ENCODE measurements at regions not wholly inside any gene's neighbourhood (a gene's known extent, or its start where the extent isn't known, plus 50 kb on each side); places are given as distances from the start of the nearest gene placed in this dataset.
"Not testable (repeated sequence)": the region's sequence is repeated elsewhere in the genome, so short reads cannot be mapped to it uniquely, and the experiment has no call there.

- in situ Hi-C loops (cut with MboI; ENCODE audit: low sequenced_read_pairs), result no loop called here
Observed at GRCh38 chr1:200258447-200259375, 151.1 kb downstream of the ZNF281 start.

DNA sequence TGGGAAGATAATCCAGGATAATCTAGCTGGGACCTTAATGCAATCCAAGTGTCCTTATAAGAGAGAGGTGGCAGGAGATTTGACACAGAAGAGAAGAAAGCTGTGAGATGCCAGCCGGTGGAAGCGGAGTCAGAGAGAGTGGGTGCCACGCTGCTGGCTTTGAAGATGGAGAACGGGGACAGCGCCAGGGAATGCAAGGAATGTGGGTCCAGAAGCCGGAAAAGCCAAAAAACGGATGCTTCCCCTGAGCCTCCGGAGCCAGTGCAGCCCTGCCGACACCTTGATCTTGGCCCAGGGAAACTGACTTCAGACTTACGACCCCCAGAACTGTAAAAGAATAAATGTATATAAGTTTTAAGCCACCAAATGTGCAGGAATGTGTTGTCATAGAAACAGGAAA lies 152.6 kb downstream of the ZNF281 start:
- in situ Hi-C loops (cut with MboI; ENCODE audit: low sequenced_read_pairs), result no loop called here

DNA sequence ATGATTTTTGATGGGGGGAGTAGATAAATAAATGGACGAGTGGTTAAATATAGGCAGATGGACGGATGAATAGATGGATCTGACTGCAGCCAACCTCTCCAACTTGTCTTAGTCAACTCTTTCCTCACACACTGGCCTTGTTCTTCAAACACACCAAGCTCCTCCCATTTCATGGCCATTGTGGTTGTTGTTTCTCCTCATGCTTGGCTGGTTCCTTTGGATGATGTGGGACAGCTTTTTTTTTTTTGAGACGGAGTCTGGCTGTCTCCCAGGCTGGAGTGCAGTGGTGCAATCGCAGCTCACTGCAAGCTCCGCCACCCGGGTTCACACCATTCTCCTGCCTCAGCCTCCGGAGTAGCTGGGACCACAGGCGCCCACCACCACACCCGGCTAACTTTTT lies 155.2 kb downstream of the ZNF281 start:
- in situ Hi-C loops (cut with MboI; ENCODE audit: low sequenced_read_pairs), result not testable (repeated sequence)

DNA sequence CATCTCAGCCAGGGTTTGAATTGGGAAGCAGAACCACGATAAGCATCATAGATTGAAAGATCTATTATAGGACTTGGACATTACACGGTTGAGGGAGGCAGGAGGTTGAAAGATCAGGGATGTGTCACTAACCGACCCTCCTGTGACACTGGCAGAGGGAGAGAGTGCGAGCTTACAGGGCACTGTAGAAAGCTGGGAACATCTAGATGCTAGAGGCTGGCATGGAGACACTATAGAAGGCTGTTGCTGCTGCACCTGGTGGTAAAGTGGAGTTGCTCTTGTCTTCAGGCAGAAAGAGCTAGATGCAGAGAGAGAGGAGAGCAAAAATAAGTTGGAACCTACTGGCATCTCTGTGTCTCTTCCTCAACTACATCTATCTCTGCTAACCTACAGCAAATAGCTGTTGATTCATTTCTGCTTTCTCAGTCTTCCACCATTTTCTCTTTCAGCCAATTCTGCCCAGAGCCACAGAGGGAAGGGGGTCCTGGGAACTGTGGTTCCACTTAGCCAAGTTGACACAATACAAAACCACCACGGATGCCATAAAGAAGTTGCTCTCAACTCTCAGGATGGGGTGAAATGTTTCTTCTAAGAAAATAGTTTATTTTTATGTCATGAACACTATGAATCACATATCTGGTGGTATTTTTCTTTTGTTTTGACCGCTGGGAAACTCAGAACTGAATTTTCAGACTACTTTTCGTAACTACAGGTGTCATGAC lies 155.9 kb downstream of the ZNF281 start:
- in situ Hi-C loops (cut with MboI; ENCODE audit: low sequenced_read_pairs), result no loop called here

DNA sequence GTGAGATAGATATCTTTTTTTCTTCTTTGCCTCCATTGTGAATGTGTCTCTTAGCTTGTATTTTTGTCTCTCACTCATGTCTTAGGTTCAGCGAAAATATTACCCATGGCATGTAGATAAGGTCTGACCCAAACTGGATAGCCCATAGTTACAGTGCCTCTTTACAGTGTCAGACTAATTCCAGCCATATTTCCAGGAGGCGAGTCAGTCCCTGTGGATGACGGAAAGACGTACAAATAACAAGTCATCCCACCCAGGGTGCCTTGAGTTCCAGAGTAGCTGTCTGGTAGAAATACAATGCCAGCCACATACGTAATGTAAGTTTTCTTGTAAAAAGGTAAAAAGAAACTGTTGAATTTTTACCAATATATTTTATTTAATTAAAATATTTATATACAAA lies 157.3 kb downstream of the ZNF281 start:
- in situ Hi-C loops (cut with MboI; ENCODE audit: low sequenced_read_pairs), result no loop called here

DNA sequence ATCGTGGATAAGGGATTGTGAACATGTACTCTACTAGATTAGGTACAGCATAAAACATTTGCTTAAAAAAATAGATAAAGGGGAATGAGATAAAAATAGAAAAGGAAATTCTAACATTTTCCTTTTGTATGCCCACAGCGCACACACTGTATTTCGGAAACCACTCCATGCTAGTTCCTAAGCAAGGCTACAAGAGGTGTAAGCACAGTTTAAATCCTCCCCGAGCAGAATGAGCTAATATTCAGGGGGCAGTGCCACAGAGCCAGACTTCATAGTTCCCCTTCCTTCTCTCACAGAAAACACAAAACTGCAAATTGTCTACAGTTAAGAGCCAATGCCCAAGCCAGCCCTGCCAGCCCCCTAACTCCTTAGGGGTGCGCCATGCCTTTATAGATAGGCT lies 159.4 kb downstream of the ZNF281 start:
- in situ Hi-C loops (cut with MboI; ENCODE audit: low sequenced_read_pairs), result no loop called here

GRCh38 chr1:200248541-200248940 lies 161.3 kb downstream of the ZNF281 start:
- in situ Hi-C loops (cut with MboI; ENCODE audit: low sequenced_read_pairs), result no loop called here

DNA sequence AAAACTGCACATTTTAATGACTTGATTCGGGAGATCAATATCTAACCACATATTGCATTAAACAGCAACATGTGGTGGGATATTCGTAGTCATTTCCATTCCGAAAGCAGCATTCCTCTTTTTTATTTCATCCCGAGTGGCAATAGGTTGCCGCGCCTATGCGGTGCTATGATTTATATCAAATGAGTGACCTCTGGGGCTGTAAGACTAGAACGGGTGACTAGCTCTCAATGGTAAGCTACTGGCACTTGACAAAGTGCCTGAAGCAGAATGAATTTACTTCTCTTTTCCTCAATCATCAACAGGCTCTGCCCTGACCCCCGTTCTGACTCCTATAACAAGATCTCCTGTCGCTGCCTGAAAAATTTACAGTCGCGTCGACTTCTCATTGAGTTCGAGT lies 162.3 kb downstream of the ZNF281 start:
- in situ Hi-C loops (cut with MboI; ENCODE audit: low sequenced_read_pairs), result no loop called here

DNA sequence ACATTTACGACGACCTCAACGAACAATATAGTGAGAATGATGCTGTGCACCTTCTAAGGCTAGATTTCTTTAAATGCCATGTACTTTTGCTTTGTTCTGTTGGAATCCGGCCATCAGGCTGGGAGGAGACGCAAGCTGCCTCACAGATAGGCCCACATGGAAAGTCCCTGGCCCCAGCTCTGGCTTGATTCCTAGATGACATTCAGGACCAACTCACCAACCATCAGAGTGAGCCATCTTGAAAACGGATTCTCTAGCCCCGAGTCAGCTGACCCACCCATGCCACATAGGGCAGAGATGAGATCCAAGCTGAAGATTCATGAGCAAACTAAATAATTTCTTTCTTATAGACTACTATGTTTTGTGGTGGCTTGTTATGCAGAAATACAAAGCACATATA lies 164.4 kb downstream of the ZNF281 start:
- in situ Hi-C loops (cut with MboI; ENCODE audit: low sequenced_read_pairs), result no loop called here

DNA sequence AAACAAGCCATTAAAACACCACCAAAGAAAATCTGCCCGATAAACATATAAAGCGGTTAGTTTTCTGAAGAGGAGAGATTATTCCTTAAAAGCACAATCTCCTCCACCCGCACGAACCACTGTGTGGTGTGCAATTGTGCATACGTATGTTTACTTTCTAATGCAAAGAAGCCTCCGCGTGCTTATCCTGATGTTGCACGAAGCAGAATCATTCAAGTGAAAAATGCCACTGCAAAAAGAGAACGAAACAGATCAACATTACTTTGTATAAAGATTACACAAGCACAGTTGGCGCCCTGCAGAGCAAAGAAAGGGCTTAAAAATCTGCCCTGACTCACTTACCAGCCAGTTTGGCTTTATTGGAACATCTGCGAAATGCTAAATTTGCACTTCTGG lies 166.8 kb downstream of the ZNF281 start:
- in situ Hi-C loops (cut with MboI; ENCODE audit: low sequenced_read_pairs), result no loop called here

GRCh38 chr1:200242110-200243041 lies 167.5 kb downstream of the ZNF281 start:
- in situ Hi-C loops (cut with MboI; ENCODE audit: low sequenced_read_pairs), result no loop called here

DNA sequence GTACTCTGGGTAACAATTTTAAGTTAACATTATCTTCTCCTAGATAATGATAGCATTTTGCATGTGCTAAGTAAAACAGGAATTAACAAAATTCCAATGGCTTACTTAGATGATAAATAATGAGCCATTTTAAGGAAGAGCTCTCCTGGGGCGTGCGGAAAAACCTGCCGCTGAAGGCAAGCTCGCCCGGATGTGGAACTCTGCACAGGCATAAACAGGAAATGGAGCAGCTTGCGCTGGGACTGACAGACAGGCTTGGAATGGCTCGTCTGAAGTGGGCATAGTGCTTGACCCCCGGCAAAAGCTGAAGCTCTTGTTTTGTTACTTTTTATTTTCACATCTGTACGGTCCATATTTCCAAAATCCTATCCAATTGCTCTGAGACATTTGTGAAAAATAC lies 169.2 kb downstream of the ZNF281 start:
- in situ Hi-C loops (cut with MboI; ENCODE audit: low sequenced_read_pairs), result no loop called here

DNA sequence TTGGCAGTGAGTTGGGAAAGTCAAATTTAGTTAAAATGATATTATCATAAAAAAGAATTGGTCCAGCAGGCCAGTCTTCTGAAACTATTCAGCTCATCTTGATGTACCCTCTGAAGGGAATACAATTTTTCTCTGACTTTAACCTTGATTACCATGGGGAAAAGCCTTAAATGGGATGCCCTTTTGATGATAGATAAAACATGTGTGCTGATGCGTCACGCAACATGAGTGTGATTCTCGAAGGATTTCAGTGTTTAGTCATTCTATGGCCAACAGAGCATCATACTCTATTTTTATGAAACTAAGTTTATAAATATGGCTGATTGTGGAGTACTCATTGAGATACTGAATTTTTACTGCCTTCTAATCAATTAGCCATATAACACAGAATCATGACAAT lies 171.5 kb downstream of the ZNF281 start:
- in situ Hi-C loops (cut with MboI; ENCODE audit: low sequenced_read_pairs), result no loop called here

DNA sequence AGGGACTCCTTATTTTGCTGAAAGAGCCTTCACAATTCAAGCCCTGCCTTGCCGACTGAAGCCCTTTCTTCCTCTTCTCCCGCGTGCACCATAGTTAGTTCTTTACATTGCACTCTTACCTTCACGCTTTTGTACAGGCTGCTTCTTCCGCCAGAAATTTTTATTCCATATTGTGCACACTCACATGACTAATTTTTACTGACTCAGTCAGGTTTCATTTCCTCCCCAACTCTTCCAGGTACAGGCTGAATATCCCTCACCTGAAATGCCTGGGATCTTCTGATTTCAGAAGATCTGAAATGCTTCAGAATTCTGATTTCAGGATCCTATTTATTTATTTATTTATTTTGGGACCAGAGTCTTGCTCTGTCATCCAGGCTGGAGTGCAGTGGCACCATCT lies 172.8 kb downstream of the ZNF281 start:
- in situ Hi-C loops (cut with MboI; ENCODE audit: low sequenced_read_pairs), result no loop called here

- in situ Hi-C loops (cut with MboI; ENCODE audit: low sequenced_read_pairs), result no loop called here
Observed at GRCh38 chr1:200234938-200235337, 174.9 kb downstream of the ZNF281 start.

DNA sequence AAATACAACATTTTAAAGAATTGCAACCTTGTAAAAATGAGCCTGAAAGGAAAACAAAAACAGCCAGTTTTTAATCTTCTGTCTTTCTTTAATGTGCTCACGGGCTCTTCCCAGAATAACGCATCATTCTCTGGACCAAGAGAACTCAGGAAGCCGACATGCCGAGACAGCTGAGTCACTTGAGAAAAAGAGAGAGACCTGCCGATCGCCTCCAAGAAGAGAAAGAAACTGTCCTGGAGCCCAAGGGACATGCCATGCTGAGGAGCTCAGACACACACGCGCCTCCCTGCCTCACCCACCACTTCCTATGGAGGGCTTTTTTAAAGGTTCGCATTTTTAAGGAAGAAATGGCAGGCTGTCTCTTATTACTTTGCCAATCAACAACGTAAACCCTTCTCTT lies 176.4 kb downstream of the ZNF281 start:
- in situ Hi-C loops (cut with MboI; ENCODE audit: low sequenced_read_pairs), result no loop called here

DNA sequence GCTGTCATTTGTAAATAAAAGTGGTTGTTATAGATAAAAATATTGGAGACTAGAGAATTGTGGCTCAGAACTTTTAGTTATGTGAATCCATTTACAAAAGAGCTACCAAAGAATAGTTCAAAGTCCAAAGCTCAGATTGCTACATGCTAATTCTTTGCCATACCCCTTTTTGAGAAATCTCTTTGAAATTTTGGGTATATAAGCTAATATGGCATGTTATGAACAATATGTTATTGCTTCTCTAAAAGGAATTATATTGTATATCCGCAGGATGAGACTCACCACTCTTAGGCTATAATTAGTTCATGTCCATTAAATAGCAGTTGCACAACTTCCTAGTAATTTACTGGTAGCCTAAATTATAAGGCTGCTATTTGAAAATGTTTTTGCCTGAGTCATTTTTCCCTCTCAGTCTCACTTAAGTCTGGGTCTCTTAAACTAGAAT lies 178.0 kb downstream of the ZNF281 start:
- in situ Hi-C loops (cut with MboI; ENCODE audit: low sequenced_read_pairs), result no loop called here

GRCh38 chr1:200230671-200231070 lies 179.2 kb downstream of the ZNF281 start:
- in situ Hi-C loops (cut with MboI; ENCODE audit: low sequenced_read_pairs), result no loop called here

DNA sequence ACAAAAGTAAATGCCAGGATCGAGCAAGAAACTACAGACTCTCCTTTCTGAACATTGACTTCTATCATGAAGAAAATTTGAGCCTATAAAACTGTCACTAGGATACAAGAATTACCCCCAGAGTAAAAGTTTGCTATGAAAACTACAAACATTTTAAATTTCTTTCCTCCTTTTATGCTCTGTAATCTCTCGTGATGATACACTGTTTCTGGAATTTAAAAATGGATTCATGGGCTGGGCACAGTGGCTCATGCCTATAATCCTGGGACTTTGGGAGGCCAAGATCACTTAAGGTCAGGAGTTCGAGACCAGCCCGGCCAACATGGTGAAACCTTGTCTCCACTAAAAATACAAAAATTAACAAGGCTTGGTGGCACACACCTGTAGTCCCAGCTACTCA lies 181.3 kb downstream of the ZNF281 start:
- in situ Hi-C loops (cut with MboI; ENCODE audit: low sequenced_read_pairs), result no loop called here

- in situ Hi-C loops (cut with MboI; ENCODE audit: low sequenced_read_pairs), result no loop called here
Observed at GRCh38 chr1:200228081-200228480, 181.8 kb downstream of the ZNF281 start.
